K562 (cell line): ENCODE measurements at regions not wholly inside any gene's neighbourhood (a gene's known extent, or its start where the extent isn't known, plus 50 kb on each side); places are given as distances from the start of the nearest gene placed in this dataset.

Experiments used
- ATF4 ChIP-seq: fragments of 450-650 bp; formaldehyde crosslinking; IDR thresholded peaks from 2 replicates; pipeline ENCODE4 v1.4.0; 2022; ENCODE audit warnings: mild to moderate bottlenecking, moderate library complexity
- ILK ChIP-seq: fragments of 450-650 bp; IDR thresholded peaks from 2 replicates; pipeline ENCODE4 v1.6.1; 2016; ENCODE audit warnings: missing genetic modification characterization, low read depth, mild to moderate bottlenecking, missing compliant biosample characterization, moderate library complexity, borderline replicate concordance
- REST ChIP-seq, 2 experiments: fragments of 450-650 bp; formaldehyde crosslinking in 1 of 2; IDR thresholded peaks; 2 replicates each; pipeline versions ENCODE4 v1.4.0 to v1.6.1; 2014 to 2020; ENCODE audit warnings: mild to moderate bottlenecking in 2 of 2, borderline replicate concordance in 1 of 2, low read depth in 1 of 2
- TSHZ1 ChIP-seq: fragments of 250-450 bp; sonication (Bioruptor Pico); IDR thresholded peaks from 2 replicates; pipeline ENCODE4 v1.4.0; 2020; ENCODE audit warnings: mild to moderate bottlenecking, moderate library complexity
- ZBTB49 ChIP-seq: sonication (generic); formaldehyde crosslinking; IDR thresholded peaks from 2 replicates; pipeline ENCODE4 v1.8.0; 2022; ENCODE audit warnings: missing genetic modification reagents, mild to moderate bottlenecking, borderline replicate concordance

- TF ChIP-seq REST (IDR thresholded peaks at IDR 0.05; ENCODE audit: borderline replicate concordance) (no peak), REST (CRISPR knock-in tag; IDR thresholded peaks at IDR 0.05; ENCODE audit: low read depth) (no peak), ZBTB49 (no peak), ATF4 (CRISPR knock-in tag) (no peak), TSHZ1 (CRISPR knock-in tag) (no peak), ILK (tag) (no peak)
These were observed 88.0 kb upstream of the MAN2A1 start (continued) for GRCh38 chr5:109601736-109602135.
